ENCODE measurements at regions not wholly inside any gene's neighbourhood (a gene's known extent, or its start where the extent isn't known, plus 50 kb on each side); places are given as distances from the start of the nearest gene placed in this dataset.

DNA sequence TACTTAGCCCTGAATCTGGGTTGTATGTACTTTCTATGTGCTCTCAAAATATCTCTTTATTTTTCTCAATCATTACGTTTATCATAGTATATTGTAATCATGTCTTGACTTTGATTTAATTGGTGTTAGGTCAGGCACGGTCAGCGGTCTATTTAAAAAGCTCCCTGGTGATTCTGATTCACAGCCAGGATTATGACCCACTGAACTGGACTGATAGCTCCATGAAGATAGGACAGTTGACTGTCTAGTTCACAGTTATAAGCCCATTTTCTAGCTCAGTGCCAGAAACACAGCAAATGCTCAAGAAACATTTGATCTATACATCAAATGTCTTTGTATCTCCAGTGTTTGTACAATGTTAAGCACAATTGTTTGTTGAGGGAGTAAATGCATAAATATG, 111.5 kb upstream of the CCN2 start:
- TF ChIP-seq ZFX (IDR thresholded peaks at IDR 0.05), result no peak
- TF ChIP-seq, protein P1, sequence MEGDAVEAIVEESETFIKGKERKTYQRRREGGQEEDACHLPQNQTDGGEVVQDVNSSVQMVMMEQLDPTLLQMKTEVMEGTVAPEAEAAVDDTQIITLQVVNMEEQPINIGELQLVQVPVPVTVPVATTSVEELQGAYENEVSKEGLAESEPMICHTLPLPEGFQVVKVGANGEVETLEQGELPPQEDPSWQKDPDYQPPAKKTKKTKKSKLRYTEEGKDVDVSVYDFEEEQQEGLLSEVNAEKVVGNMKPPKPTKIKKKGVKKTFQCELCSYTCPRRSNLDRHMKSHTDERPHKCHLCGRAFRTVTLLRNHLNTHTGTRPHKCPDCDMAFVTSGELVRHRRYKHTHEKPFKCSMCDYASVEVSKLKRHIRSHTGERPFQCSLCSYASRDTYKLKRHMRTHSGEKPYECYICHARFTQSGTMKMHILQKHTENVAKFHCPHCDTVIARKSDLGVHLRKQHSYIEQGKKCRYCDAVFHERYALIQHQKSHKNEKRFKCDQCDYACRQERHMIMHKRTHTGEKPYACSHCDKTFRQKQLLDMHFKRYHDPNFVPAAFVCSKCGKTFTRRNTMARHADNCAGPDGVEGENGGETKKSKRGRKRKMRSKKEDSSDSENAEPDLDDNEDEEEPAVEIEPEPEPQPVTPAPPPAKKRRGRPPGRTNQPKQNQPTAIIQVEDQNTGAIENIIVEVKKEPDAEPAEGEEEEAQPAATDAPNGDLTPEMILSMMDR (conservative IDR thresholded peaks at IDR 0.05), result no peak
- no peak overlapping the region for H3K27ac ChIP-seq

DNA sequence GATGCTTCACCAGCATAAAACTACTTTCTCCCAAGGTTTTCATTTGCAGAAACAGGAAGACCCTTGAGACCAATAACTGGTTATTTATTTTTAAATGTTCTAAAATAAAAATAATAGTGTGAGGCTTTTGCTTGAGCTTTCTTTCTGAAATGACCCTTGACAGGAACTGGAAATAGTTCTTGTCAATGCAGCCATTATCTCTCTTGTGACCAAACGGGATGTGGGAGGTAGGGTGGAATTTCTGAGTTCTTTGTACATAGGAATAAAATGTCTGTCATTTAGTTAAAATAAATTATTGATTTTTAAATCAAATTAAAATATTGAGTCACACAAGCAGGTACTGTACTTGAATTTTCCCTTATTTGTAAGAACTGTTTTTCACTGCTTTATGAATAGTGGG, 110.2 kb upstream of the CCN2 start:
- no peak for TF ChIP-seq ZFX (IDR thresholded peaks at IDR 0.05)
- TF ChIP-seq, protein P1 (conservative IDR thresholded peaks at IDR 0.05), result no peak

DNA sequence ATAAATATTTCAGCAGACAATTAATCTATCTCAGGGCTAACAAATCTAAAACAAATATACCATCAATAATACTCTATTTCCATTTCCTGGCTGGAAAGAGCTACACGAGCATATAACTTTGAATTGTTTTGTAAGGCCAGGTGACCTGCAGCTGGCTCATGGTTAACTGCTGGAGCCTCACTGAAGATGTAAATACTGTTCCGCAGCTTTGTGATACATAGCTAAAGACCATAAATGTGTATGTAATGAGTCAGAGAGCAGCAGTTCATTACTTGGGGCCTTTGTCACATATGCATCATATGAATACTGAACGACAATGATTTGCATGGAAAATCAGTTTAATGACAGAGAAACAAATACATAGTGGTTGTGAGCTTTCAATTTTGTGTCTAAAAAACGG, 109.4 kb upstream of the CCN2 start:
- TF ChIP-seq, protein P1 (conservative IDR thresholded peaks at IDR 0.05), result no peak
- no peak for TF ChIP-seq ZFX (IDR thresholded peaks at IDR 0.05)
- H3K27ac ChIP-seq, result no peak overlapping the region

More for the DNA sequence above, 110.2 kb upstream of the CCN2 start:
- H3K27ac ChIP-seq, result no peak overlapping the region

DNA sequence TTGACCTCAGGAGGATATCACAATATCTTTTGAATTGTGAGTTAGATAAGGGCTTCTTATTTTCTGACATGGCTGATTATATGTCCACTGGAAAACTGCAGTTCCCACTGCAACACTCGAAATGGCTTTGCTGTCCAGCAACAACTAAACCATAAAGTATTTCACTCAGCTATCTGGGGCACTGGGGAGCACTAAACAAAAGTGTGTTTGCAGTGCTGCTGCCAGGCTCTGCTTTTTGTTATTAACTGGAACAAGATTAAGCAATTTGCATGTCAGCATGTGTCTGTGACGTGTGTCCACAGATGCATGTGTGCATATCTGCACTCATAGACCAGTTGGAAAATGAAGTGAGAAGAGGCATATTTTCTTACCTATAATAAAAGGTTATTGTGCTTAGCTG, 107.8 kb upstream of the CCN2 start:
- H3K27ac ChIP-seq, result no peak overlapping the region
- TF ChIP-seq, protein P1 (conservative IDR thresholded peaks at IDR 0.05), result no peak
- TF ChIP-seq ZFX (IDR thresholded peaks at IDR 0.05), result no peak

DNA sequence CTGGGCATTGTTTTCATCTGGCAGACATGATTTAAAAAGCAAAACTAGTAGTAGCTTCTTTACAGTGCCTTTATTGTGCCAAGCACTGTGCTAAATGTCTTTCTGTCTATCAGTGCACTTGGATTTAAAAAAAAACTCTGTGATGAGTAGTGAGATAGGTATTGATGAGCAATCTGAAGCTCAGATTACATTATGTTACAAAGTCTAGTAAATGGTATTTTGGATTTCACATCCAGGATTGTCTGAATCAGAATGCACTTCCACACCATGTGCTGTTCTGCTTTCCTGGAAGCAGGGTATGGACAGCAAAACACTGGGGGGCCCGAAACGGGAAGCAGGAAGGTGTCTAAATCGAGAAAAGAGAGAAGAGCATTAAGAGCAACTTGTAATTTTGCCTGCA, 103.4 kb upstream of the CCN2 start:
- TF ChIP-seq, protein P1 (conservative IDR thresholded peaks at IDR 0.05), result no peak
- no peak for TF ChIP-seq ZFX (IDR thresholded peaks at IDR 0.05)
- H3K27ac ChIP-seq, result no peak overlapping the region

DNA sequence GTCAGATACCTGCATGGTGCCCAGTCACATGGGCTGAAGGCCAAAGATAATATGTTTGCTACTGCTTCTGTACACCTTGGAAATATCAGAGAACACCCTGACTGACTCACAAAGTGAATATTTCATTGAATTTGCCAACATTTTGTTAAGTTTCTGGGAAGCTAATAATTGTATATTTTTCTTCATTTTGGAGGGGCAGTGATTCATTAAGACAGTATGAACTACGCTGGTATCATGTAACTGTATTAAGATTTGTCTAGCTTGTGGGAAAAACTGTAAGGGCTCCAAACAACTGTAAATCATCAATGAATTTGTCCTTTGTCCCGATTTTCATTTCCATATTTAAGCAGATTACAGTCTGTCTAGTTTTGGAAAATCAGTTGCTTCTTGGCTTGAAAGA, 102.3 kb upstream of the CCN2 start:
- no peak for TF ChIP-seq ZFX (IDR thresholded peaks at IDR 0.05)
- TF ChIP-seq, protein P1 (conservative IDR thresholded peaks at IDR 0.05), result no peak
- no peak overlapping the region for H3K27ac ChIP-seq

DNA sequence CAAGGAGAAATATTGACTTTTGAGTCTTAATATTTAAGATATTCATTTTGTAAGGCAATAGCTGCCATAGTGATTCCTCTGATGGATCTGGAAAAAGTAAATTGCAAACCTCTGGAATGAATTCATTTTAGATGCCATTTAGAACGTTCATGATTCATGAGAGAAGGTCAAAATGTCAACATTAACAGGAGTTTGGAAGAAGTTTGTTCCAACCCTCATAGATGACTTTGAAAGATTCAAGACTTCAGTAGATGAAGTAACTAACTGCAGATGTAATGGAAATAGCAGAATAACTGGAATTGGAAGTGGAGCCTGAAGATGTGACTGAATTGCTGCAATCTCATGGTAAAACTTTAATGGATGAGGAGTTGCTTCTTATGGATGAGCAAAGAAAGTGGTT, 100.9 kb upstream of the CCN2 start:
- H3K27ac ChIP-seq, result no peak overlapping the region
- TF ChIP-seq, protein P1 (conservative IDR thresholded peaks at IDR 0.05), result no peak
- TF ChIP-seq ZFX (IDR thresholded peaks at IDR 0.05), result no peak
